K562 (cell line): ENCODE measurements at regions not wholly inside any gene's neighbourhood (a gene's known extent, or its start where the extent isn't known, plus 50 kb on each side); places are given as distances from the start of the nearest gene placed in this dataset.

Experiments used
- CREB1 ChIP-seq, 2 experiments: sonication (generic) in 1 of 2; formaldehyde crosslinking in 1 of 2; IDR thresholded peaks; 2 replicates each; pipeline versions ENCODE4 v1.6.1 to v1.8.0; 2012 to 2022; ENCODE audit warnings: inconsistent platforms in 1 of 2, mild to moderate bottlenecking in 1 of 2, missing genetic modification reagents in 1 of 2, moderate library complexity in 1 of 2
- MAFF ChIP-seq: IDR thresholded peaks from 2 replicates; pipeline ENCODE4 v1.6.1; 2012; ENCODE audit warnings: low read length, improper control_type of control experiment
- ZFP30 ChIP-seq: fragments of 250-450 bp; sonication (Bioruptor Pico); IDR thresholded peaks from 2 replicates; pipeline ENCODE4 v1.8.0; 2022; ENCODE audit warnings: moderate library complexity, mild to moderate bottlenecking, inconsistent platforms, borderline replicate concordance

DNA sequence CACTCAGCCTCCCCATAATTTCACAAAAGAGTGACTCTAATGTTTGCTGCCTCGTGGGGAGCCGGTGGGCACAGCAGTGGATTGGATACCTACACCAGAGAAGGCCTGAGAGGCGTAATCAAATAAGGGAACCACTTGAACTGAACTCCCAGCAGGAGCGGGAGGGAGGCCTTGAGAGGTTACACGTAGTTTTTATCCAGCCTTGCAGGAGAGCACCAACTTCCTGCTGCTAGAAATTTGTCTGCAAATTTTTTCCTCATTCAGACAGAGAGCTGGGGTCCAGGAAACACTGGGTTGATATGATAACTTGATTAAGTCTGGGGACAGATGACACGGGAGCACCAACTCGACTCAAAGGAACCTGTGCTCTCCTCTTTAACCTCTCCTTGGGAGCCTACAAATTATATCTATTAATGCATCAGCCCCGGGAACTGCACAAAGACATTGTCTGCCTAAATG lies 69.8 kb downstream of the HES1 start:
- TF ChIP-seq MAFF (no peak), CREB1 (IDR thresholded peaks at IDR 0.05) (no peak), CREB1 (CRISPR knock-in tag; IDR thresholded peaks at IDR 0.05) (no peak), ZFP30 (CRISPR knock-in tag) (no peak)
